IMR-90 (cell line): ENCODE measurements at regions not wholly inside any gene's neighbourhood (a gene's known extent, or its start where the extent isn't known, plus 50 kb on each side); places are given as distances from the start of the nearest gene placed in this dataset.

Experiments
- BHLHE40 ChIP-seq: fragments of 150-350 bp; IDR thresholded peaks from 2 replicates; pipeline ENCODE4 v1.6.1; 2016; ENCODE audit warnings: mild to moderate bottlenecking, low read depth, low read length
- CHD1 ChIP-seq: IDR thresholded peaks from 2 replicates; pipeline ENCODE4 v1.6.1; 2012; ENCODE audit warnings: low read depth, low read length, improper control_type of control experiment
- FOS ChIP-seq: fragments of 150-350 bp; IDR thresholded peaks from 2 replicates; pipeline ENCODE4 v1.6.1; 2016; ENCODE audit warnings: low read depth, low read length
- MXI1 ChIP-seq: IDR thresholded peaks from 2 replicates; pipeline ENCODE4 v1.6.1; 2012; ENCODE audit warnings: low read depth, mild to moderate bottlenecking, low read length, moderate library complexity, borderline replicate concordance
- NFE2L2 ChIP-seq: fragments of 150-350 bp; IDR thresholded peaks from 2 replicates; pipeline ENCODE4 v1.6.1; 2016; ENCODE audit warnings: low read depth, mild to moderate bottlenecking, low read length
- POLR2A ChIP-seq: IDR thresholded peaks from 2 replicates; pipeline ENCODE4 v1.6.1; 2012; ENCODE audit warnings: mild to moderate bottlenecking, low read depth, low read length
- RAD21 ChIP-seq: IDR thresholded peaks from 2 replicates; pipeline ENCODE4 v1.6.1; 2012; ENCODE audit warnings: low read length, improper control_type of control experiment
- RCOR1 ChIP-seq: IDR thresholded peaks from 2 replicates; pipeline ENCODE4 v1.6.1; 2012; ENCODE audit warnings: mild to moderate bottlenecking, low read length, improper control_type of control experiment; ENCODE audit not compliant: insufficient replicate concordance
- RFX5 ChIP-seq: IDR thresholded peaks from 2 replicates; pipeline ENCODE4 v1.8.0; 2012; ENCODE audit warnings: low read depth, mild to moderate bottlenecking, low read length, moderate library complexity
- TF ChIP-seq, protein P1 (sequence below): conservative IDR thresholded peaks from 2 replicates; pipeline ENCODE4 v1.5.1; 2012; ENCODE audit warnings: mild to moderate bottlenecking, low read depth, low read length, improper control_type of control experiment
- TF ChIP-seq, protein P2 (sequence below): fragments of 150-350 bp; IDR thresholded peaks from 2 replicates; pipeline ENCODE4 v1.6.1; 2017; ENCODE audit warnings: mild to moderate bottlenecking, antibody characterized with exemption, low read length, low read depth

DNA sequence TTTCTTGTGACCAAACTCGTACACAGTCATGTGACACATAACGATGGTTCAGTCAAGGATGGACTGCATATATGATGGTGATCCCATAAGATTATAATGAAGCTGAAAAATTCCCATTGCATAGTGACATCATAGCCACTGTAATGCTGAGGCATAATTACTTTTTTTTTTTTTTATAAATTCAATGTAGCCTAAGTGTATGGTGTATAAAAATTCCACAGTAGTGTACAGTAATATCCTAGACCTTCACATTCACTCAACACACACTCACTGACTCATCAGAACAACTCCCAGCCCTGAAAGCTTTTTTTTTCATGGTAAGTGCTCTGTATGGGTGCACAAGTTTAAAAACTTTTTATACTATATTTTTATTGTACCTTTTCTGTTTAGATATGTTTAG lies 105.0 kb downstream of the AREG start:
- TF ChIP-seq RAD21 = no peak
- TF ChIP-seq POLR2A = no peak
- TF ChIP-seq, protein P1, sequence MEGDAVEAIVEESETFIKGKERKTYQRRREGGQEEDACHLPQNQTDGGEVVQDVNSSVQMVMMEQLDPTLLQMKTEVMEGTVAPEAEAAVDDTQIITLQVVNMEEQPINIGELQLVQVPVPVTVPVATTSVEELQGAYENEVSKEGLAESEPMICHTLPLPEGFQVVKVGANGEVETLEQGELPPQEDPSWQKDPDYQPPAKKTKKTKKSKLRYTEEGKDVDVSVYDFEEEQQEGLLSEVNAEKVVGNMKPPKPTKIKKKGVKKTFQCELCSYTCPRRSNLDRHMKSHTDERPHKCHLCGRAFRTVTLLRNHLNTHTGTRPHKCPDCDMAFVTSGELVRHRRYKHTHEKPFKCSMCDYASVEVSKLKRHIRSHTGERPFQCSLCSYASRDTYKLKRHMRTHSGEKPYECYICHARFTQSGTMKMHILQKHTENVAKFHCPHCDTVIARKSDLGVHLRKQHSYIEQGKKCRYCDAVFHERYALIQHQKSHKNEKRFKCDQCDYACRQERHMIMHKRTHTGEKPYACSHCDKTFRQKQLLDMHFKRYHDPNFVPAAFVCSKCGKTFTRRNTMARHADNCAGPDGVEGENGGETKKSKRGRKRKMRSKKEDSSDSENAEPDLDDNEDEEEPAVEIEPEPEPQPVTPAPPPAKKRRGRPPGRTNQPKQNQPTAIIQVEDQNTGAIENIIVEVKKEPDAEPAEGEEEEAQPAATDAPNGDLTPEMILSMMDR = no peak
- no peak for TF ChIP-seq MXI1
- no peak for TF ChIP-seq NFE2L2
- TF ChIP-seq BHLHE40 = no peak
- no peak for TF ChIP-seq CHD1
- no peak for TF ChIP-seq RFX5
- no peak for TF ChIP-seq FOS
- TF ChIP-seq RCOR1 = no peak
- TF ChIP-seq, protein P2, sequence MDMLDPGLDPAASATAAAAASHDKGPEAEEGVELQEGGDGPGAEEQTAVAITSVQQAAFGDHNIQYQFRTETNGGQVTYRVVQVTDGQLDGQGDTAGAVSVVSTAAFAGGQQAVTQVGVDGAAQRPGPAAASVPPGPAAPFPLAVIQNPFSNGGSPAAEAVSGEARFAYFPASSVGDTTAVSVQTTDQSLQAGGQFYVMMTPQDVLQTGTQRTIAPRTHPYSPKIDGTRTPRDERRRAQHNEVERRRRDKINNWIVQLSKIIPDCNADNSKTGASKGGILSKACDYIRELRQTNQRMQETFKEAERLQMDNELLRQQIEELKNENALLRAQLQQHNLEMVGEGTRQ = peak; percentile 43; the same call in 1 of the 2 replicates
